Activated CD4-positive, alpha-beta T cell treated with anti-CD3 and anti-CD28 coated beads for 36 hours (primary cell): ENCODE measurements at regions not wholly inside any gene's neighbourhood (a gene's known extent, or its start where the extent isn't known, plus 50 kb on each side); places are given as distances from the start of the nearest gene placed in this dataset.
"Not testable (repeated sequence)": the region's sequence is repeated elsewhere in the genome, so short reads cannot be mapped to it uniquely, and the experiment has no call there.

Experiments used
- ATAC-seq: fragments of 200-7000 bp; cut with Tn5 transposase; one replicate; pipeline ENCODE4 v1.10.0; 2021; ENCODE audit warnings: mild to moderate bottlenecking, moderate library complexity
- CTCF ChIA-PET: fragments of 350-600 bp; sonication (Branson Sonifier 250); formaldehyde crosslinking; loops from one replicate; lab custom pipeline; 2021; ENCODE audit warnings: antibody characterized with exemption; lab: Charles Lee
- POLR2A ChIA-PET: fragments of 350-600 bp; sonication (Branson Sonifier 250); formaldehyde crosslinking; loops from one replicate; lab custom pipeline; 2021; ENCODE audit warnings: antibody characterized with exemption, inconsistent platforms; lab: Charles Lee
- DNase-seq: peaks from one replicate; pipeline ENCODE4 v3.0.0-alpha.2; 2020
- H3K27ac Mint-ChIP-seq: one replicate; pipeline ENCODE4 v1.8.0; 2021; ENCODE audit warnings: mixed read lengths
- H3K27me3 Mint-ChIP-seq: one replicate; pipeline ENCODE4 v1.8.0; 2021; ENCODE audit warnings: mixed read lengths
- H3K36me3 Mint-ChIP-seq: one replicate; pipeline ENCODE4 v1.8.0; 2021; ENCODE audit warnings: low read depth, mixed read lengths
- H3K4me1 Mint-ChIP-seq: one replicate; pipeline ENCODE4 v1.8.0; 2021; ENCODE audit warnings: mixed read lengths
- H3K4me3 Mint-ChIP-seq: one replicate; pipeline ENCODE4 v1.8.0; 2021; ENCODE audit warnings: mild to moderate bottlenecking, moderate library complexity, mixed read lengths
- H3K9me3 Mint-ChIP-seq: one replicate; pipeline ENCODE4 v1.8.0; 2021; ENCODE audit warnings: low read depth, mixed read lengths
- intact Hi-C, 2 experiments: fragments of 100-400 bp; cut with DNase I in 1 of 2; cut with micrococcal nuclease in 1 of 2; formaldehyde crosslinking; loops; one replicate each; pipeline versions ENCODE4 v1.14.2 to v1.15.1; 2022 to 2024; cut with DNase I, micrococcal nuclease

DNA sequence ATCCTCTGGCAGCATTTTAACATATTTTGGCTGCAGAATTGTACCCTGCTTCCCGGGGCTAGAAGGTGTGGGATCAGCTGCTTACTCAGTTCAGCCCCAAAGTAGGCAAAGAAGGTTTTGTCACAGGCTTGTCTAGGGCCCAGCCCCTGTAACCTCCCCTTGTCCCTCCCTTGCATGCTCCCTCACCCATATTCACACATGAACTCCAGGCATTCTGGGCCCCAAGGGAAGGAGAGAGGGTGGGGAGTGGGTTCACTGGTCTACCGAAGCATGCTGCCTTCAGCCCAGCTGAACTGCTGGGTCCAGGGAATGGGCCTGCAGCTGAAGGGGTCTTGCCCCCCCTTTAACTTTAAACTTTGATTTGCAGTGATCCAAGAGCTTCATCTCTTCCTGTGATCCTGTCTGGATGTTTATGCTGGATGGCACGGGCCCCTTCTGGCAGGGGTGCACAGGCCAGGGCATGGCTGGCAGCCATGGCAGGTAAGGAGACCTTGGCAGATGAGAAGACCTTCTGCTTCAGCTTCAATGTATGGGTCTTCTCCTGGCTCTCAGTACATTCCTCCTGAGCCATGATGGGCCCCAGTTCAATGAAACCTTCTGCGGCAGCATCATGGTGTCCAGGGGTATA is 513.6 kb upstream of the WSB1 start:
- H3K27me3 Mint-ChIP-seq, ATAC-seq: not testable (repeated sequence)

DNA sequence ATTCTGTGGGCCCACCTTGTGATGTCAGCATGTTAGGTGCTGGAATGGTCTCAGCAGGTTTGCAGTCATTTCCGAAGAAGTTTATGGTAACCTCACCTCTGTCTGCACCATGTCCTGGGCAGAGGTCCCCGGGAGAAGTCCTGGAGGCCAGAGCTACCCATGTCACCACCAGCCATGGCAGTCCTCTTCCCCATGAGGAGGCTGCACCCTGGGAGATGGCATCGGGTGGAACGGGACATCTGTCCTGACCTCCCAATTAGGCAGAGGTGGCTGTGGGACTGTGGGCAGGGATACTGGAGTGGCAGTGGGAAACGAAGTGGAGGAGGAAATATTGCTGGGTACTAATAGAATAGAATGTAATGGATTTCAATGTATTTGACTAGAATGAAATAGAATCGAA is 511.8 kb upstream of the WSB1 start:
- Mint-ChIP-seq H3K4me3 (no peak overlapping the region), H3K27me3 (no peaks in the 10 kb centered on the region), H3K36me3 (peaks cover 2% of the 10 kb centered on the region), H3K9me3 (peaks cover 3% of the 10 kb centered on the region), H3K27ac (no peak overlapping the region), H3K4me1 (no peaks in the 10 kb centered on the region)
- ChIA-PET POLR2A (no interaction called here), CTCF (no interaction called here)
- no peak for DNase-seq
- intact Hi-C loops = no loop called here
- ATAC-seq = no peak

More for the DNA sequence above, 513.6 kb upstream of the WSB1 start:
- H3K4me3 Mint-ChIP-seq, intact Hi-C loops, POLR2A ChIA-PET, DNase-seq, H3K9me3 Mint-ChIP-seq, H3K36me3 Mint-ChIP-seq, H3K27ac Mint-ChIP-seq, CTCF ChIA-PET, H3K4me1 Mint-ChIP-seq: not testable (repeated sequence)

DNA sequence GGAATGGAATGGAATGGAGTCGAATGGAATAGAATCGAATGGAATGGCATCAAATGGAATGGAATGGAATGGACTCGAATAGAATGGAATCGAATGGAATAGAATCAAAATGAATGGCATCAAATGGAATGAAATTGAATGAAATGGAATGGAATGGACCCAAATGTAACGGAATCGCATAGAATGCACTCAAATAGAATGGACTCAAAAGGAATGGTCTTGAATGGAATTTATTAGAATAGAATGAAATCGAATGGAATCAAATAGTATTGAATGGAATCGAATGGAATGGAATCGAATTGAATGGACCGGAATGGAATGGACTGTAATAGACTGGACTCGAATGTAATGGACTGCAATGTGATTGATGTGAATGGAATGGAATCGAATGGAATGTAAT is 501.4 kb upstream of the WSB1 start:
- ChIA-PET CTCF (no interaction called here), POLR2A (no interaction called here)
- no peaks in the 10 kb centered on the region for H3K36me3 Mint-ChIP-seq
- no peaks in the 10 kb centered on the region for H3K27me3 Mint-ChIP-seq
- DNase-seq (no peak), ATAC-seq (no peak)
- no peak overlapping the region for H3K27ac Mint-ChIP-seq
- H3K4me1 Mint-ChIP-seq = no peaks in the 10 kb centered on the region
- H3K9me3 Mint-ChIP-seq = no peaks in the 10 kb centered on the region
- no peak overlapping the region for H3K4me3 Mint-ChIP-seq
- intact Hi-C loops = no loop called here

DNA sequence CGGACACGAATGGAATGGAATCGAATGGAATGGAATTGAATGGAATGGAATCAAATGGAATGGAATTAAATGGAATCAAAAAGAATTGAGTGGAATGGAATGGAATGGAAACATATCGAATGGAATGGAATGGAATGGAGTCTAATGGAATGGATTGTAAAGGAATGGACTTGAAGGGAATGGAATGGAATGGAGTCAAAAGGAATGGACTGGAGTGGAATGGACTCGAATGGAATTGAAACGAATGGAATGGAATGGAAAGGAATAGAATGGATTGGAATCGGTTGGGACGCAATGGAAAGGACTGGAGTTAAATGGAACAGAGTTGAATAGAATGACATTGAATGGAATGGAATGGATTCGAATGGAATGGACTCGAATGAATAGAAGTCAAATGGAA is 486.9 kb upstream of the WSB1 start:
- Mint-ChIP-seq H3K27me3 (no peaks in the 10 kb centered on the region), H3K9me3 (peaks cover 3% of the 10 kb centered on the region), H3K36me3 (peaks cover 3% of the 10 kb centered on the region), H3K27ac (no peak overlapping the region), H3K4me3 (no peak overlapping the region), H3K4me1 (no peaks in the 10 kb centered on the region)
- intact Hi-C loops = loop anchor here in 1 of 2 experiments (5.0 to 10.0 kb wide), 2 partner anchors 72 to 145 kb away; no protein-coding TSS in a partner anchor
- DNase-seq (no peak), ATAC-seq (no peak)
- POLR2A ChIA-PET = no interaction called here
- CTCF ChIA-PET = no interaction called here

DNA sequence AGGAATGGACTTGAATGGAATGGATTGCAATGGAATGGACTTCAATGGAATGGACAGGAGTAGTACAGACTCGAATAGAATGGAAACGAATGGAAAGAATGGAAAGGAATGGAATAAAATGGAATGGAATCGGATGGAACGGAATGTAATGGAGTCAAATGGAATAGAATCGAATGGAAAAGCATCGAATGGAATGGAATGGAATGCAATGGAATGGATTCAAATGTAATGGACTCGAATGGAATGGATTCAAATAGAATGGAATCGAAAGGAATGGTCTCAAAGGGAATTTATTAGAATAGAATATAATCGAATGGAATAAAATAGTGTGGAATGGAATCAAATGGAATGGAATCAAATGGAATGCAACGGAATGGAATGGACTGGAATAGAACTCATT is 484.9 kb upstream of the WSB1 start:
- Mint-ChIP-seq H3K9me3 (peaks cover 3% of the 10 kb centered on the region), H3K4me1 (no peaks in the 10 kb centered on the region), H3K36me3 (peaks cover 3% of the 10 kb centered on the region), H3K4me3 (no peak overlapping the region), H3K27ac (no peak overlapping the region), H3K27me3 (no peaks in the 10 kb centered on the region)
- intact Hi-C loops = loop anchor here in 1 of 2 experiments (5.0 to 10.0 kb wide), 2 partner anchors 74 to 147 kb away; no protein-coding TSS in a partner anchor
- no peak for ATAC-seq
- ChIA-PET POLR2A (no interaction called here), CTCF (no interaction called here)
- no peak for DNase-seq

DNA sequence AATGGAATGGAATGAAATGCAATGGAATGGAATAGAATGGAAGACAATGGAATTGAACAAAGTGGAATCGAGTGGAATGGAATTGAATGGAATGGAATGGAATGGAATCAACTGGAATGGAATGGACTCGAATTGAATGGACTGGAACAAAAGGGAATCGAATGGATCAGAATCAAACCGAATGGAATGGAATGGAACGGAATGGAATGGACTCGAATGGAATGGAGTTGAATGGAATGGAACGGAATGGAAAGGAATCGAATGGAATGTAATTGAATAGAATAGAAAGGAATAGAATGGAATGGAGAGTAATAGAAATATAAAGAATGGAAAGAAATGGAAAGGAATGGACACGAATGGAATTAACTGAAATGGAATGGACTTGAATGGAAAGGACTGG is 475.2 kb upstream of the WSB1 start:
- POLR2A ChIA-PET = no interaction called here
- no peak for DNase-seq
- Mint-ChIP-seq H3K9me3 (no peaks in the 10 kb centered on the region), H3K27me3 (no peaks in the 10 kb centered on the region), H3K36me3 (no peaks in the 10 kb centered on the region), H3K4me1 (no peaks in the 10 kb centered on the region), H3K27ac (no peak overlapping the region), H3K4me3 (no peak overlapping the region)
- intact Hi-C loops = no loop called here
- ATAC-seq = no peak
- CTCF ChIA-PET = no interaction called here
